Right lobe of liver (tissue), 6 donors: ENCODE measurements at regions not wholly inside any gene's neighbourhood (a gene's known extent, or its start where the extent isn't known, plus 50 kb on each side); places are given as distances from the start of the nearest gene placed in this dataset.

Experiments used
- ATAC-seq, 4 donors: fragments of 200-7000 bp; cut with Tn5 transposase; one replicate each; pipeline ENCODE4 v1.9.1; 2020; ENCODE audit warnings: mild to moderate bottlenecking in 4 of 4, moderate library complexity in 4 of 4
- DNase-seq, 3 donors: peaks; one replicate each; pipeline ENCODE4 v3.0.0-alpha.2; 2020
- H3K27ac ChIP-seq, 3 donors: fragments of 200-600 bp; one replicate each; pipeline ENCODE4 v1.8.0; 2022
- H3K27me3 ChIP-seq, 2 donors: fragments of 200-600 bp; one replicate each; pipeline ENCODE4 v1.8.0; 2022
- H3K36me3 ChIP-seq, 4 donors: fragments of 200-600 bp; sonication (generic) in 1 of 4; one replicate each; pipeline versions ENCODE4 v1.5.1 to v1.8.0; 2017 to 2022; ENCODE audit warnings: control low read depth in 1 of 4
- H3K4me1 ChIP-seq, 4 donors: fragments of 200-600 bp; sonication (generic) in 1 of 4; one replicate each; pipeline versions ENCODE4 v1.5.1 to v1.8.0; 2017 to 2022; ENCODE audit warnings: control low read depth in 1 of 4
- H3K4me3 ChIP-seq, 3 donors: fragments of 200-600 bp; one replicate each; pipeline ENCODE4 v1.8.0; 2022
- H3K9me3 ChIP-seq, 4 donors: fragments of 200-600 bp; sonication (generic) in 1 of 4; one replicate each; pipeline versions ENCODE4 v1.5.1 to v1.8.0; 2017 to 2022; ENCODE audit warnings: control low read depth in 1 of 4
- CTCF ChIP-seq, 4 donors: fragments of 200-600 bp in 3 of 4; fragments of 450-650 bp in 1 of 4; IDR thresholded peaks; one replicate each; pipeline versions ENCODE4 v1.5.1 to v1.8.0; 2016 to 2022; ENCODE audit warnings: antibody characterized with exemption in 4 of 4, mild to moderate bottlenecking in 2 of 4
- POLR2A ChIP-seq: fragments of 450-650 bp; IDR thresholded peaks from one replicate; pipeline ENCODE4 v1.6.1; 2017; ENCODE audit warnings: antibody characterized with exemption, mild to moderate bottlenecking
- WGBS: methylation state at CpG from one replicate; pipeline ENCODE4 v1.1.6; 2018; ENCODE audit warnings: low coverage, low lambda C conversion rate; ENCODE audit not compliant: insufficient coverage; ENCODE audit errors: missing lambda C conversion rate; 5-methylcytosine and 5-hydroxymethylcytosine counted together
- intact Hi-C, 2 donors: fragments of 100-400 bp; cut with DNase I; formaldehyde crosslinking; loops; one replicate each; pipeline versions ENCODE4 v1.11.2 to v1.14.1; 2022
- donor health status: DM: no; HTN: yes; CAD: no.
- donor health status: DM: no; HTN: no; CAD: no.
- donor health status: DM: no; HTN: no; CAD: no.
- donor health status: DM: no; HTN: yes; CAD: no.
- donor health status: DM: no; HTN: yes; CAD: no.

GRCh38 chr19:31875591-31875990, 469.8 kb upstream of the ZNF507 start:
- DNase-seq (no peak), ATAC-seq (no peak)
- Histone ChIP-seq H3K4me3 (no peak overlapping the region), H3K9me3 (no peaks in the 10 kb centered on the region), H3K4me1 (no peaks in the 10 kb centered on the region), H3K36me3 (no peaks in the 10 kb centered on the region), H3K27ac (no peak overlapping the region), H3K27me3 (no peaks in the 10 kb centered on the region)
- no peak for TF ChIP-seq POLR2A
- no peak for TF ChIP-seq CTCF (IDR thresholded peaks at IDR 0.05)
- intact Hi-C loops, result no loop called here
- WGBS, result 89% methylated on average over 3 of the region's 16 CpGs

- no peak for DNase-seq
- H3K36me3 ChIP-seq, result no peaks in the 10 kb centered on the region
- no peak for TF ChIP-seq POLR2A
- TF ChIP-seq CTCF (IDR thresholded peaks at IDR 0.05), result no peak
- H3K4me3 ChIP-seq, result no peak overlapping the region
- H3K4me1 ChIP-seq, result no peaks in the 10 kb centered on the region
- no peak overlapping the region for H3K27ac ChIP-seq
- ATAC-seq, result no peak
- no peaks in the 10 kb centered on the region for H3K27me3 ChIP-seq
- no peaks in the 10 kb centered on the region for H3K9me3 ChIP-seq
- intact Hi-C loops, result no loop called here
- 50% methylated on average over 1 of the region's 2 CpGs for WGBS
These were observed 465.1 kb upstream of the ZNF507 start for GRCh38 chr19:31880283-31880682.

- Histone ChIP-seq H3K36me3 (no peaks in the 10 kb centered on the region), H3K27ac (no peak overlapping the region), H3K4me1 (no peaks in the 10 kb centered on the region), H3K4me3 (no peak overlapping the region), H3K9me3 (no peaks in the 10 kb centered on the region), H3K27me3 (no peaks in the 10 kb centered on the region)
- 67% methylated on average over 1 of the region's 7 CpGs for WGBS
- DNase-seq (no peak), ATAC-seq (no peak)
- TF ChIP-seq CTCF (IDR thresholded peaks at IDR 0.05), result no peak
- no peak for TF ChIP-seq POLR2A
- intact Hi-C loops, result no loop called here
These were observed 463.4 kb upstream of the ZNF507 start for GRCh38 chr19:31881988-31882387.

GRCh38 chr19:31882709-31883108, 462.7 kb upstream of the ZNF507 start:
- H3K4me1 ChIP-seq, result no peaks in the 10 kb centered on the region
- no peak for ATAC-seq
- no peaks in the 10 kb centered on the region for H3K27me3 ChIP-seq
- H3K36me3 ChIP-seq, result no peaks in the 10 kb centered on the region
- H3K27ac ChIP-seq, result no peak overlapping the region
- intact Hi-C loops, result no loop called here
- H3K4me3 ChIP-seq, result no peak overlapping the region
- no peak for DNase-seq
- 40% methylated on average over 2 of the region's 2 CpGs for WGBS
- no peak for TF ChIP-seq CTCF (IDR thresholded peaks at IDR 0.05)
- TF ChIP-seq POLR2A, result no peak
- no peaks in the 10 kb centered on the region for H3K9me3 ChIP-seq
